Breast epithelium (tissue), 3 donors: ENCODE measurements at regions not wholly inside any gene's neighbourhood (a gene's known extent, or its start where the extent isn't known, plus 50 kb on each side); places are given as distances from the start of the nearest gene placed in this dataset.
"Not testable (repeated sequence)": the region's sequence is repeated elsewhere in the genome, so short reads cannot be mapped to it uniquely, and the experiment has no call there.

Source experiments
- POLR2A ChIP-seq: fragments of 450-650 bp; IDR thresholded peaks from one replicate; pipeline ENCODE4 v1.6.1; 2016; ENCODE audit warnings: antibody characterized with exemption, mild to moderate bottlenecking, moderate library complexity
- TF ChIP-seq, protein P1 (sequence below), 3 donors: fragments of 450-650 bp; IDR thresholded peaks; one replicate each; pipeline ENCODE4 v1.5.1; 2016 to 2017; ENCODE audit warnings: antibody characterized with exemption in 3 of 3, mild to moderate bottlenecking in 3 of 3, moderate library complexity in 3 of 3

DNA sequence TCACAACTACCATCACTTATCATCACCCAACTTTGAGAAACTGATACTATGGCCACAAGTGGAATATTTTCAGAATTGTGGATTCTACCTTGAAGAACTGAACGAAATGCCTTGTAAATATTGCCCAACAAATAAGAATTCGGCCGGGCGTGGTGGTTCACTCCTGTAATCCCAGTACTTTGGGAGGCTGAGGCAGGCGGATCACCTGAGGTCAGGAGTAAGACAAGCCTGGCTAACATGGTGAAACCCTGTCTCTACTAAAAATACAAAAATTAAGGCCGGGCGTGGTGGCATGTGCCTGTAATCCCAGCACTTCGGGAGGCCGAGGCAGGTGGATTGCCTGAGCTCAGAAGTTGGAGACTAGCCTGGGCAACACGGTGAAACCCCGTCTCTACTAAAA lies 862.7 kb downstream of the ZPLD1 start:
- not testable (repeated sequence) for TF ChIP-seq POLR2A
- TF ChIP-seq, protein P1, sequence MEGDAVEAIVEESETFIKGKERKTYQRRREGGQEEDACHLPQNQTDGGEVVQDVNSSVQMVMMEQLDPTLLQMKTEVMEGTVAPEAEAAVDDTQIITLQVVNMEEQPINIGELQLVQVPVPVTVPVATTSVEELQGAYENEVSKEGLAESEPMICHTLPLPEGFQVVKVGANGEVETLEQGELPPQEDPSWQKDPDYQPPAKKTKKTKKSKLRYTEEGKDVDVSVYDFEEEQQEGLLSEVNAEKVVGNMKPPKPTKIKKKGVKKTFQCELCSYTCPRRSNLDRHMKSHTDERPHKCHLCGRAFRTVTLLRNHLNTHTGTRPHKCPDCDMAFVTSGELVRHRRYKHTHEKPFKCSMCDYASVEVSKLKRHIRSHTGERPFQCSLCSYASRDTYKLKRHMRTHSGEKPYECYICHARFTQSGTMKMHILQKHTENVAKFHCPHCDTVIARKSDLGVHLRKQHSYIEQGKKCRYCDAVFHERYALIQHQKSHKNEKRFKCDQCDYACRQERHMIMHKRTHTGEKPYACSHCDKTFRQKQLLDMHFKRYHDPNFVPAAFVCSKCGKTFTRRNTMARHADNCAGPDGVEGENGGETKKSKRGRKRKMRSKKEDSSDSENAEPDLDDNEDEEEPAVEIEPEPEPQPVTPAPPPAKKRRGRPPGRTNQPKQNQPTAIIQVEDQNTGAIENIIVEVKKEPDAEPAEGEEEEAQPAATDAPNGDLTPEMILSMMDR (IDR thresholded peaks at IDR 0.05), result not testable (repeated sequence)
